ENCODE measurements at regions not wholly inside any gene's neighbourhood (a gene's known extent, or its start where the extent isn't known, plus 50 kb on each side); places are given as distances from the start of the nearest gene placed in this dataset.

- DNase-seq, result no peak
- Histone ChIP-seq H3K4me3 (no peak overlapping the region), H3K4me1 (peaks cover under 1% of the 10 kb centered on the region), H3K36me3 (no peaks in the 10 kb centered on the region), H3K27ac (replicated peaks) (no peak overlapping the region), H3K27me3 (ENCODE audit: low read depth) (no peaks in the 10 kb centered on the region), H3K9me3 (replicated peaks) (no peaks in the 10 kb centered on the region)
- TF ChIP-seq CTCF (IDR thresholded peaks at IDR 0.05; ENCODE audit: borderline replicate concordance), result no peak
- intact Hi-C loops (cut with micrococcal nuclease), result no loop called here
Measured at GRCh38 chr10:88125766-88126165, 262.3 kb downstream of the PTEN start.

GRCh38 chr10:88126699-88127098 lies 263.3 kb downstream of the PTEN start:
- no peak overlapping the region for H3K4me3 ChIP-seq
- H3K4me1 ChIP-seq, result peaks cover 4% of the 10 kb centered on the region

GRCh38 chr10:88127269-88127668 lies 263.8 kb downstream of the PTEN start:
- Histone ChIP-seq H3K27ac (replicated peaks) (no peak overlapping the region), H3K36me3 (no peaks in the 10 kb centered on the region), H3K4me3 (no peak overlapping the region), H3K9me3 (replicated peaks) (no peaks in the 10 kb centered on the region), H3K4me1 (peaks cover 8% of the 10 kb centered on the region), H3K27me3 (ENCODE audit: low read depth) (no peaks in the 10 kb centered on the region)
- no peak for TF ChIP-seq CTCF (IDR thresholded peaks at IDR 0.05; ENCODE audit: borderline replicate concordance)
- DNase-seq, result no peak
- intact Hi-C loops (cut with micrococcal nuclease), result no loop called here

More at GRCh38 chr10:88126699-88127098, 263.3 kb downstream of the PTEN start:
- intact Hi-C loops (cut with micrococcal nuclease), result no loop called here
- no peaks in the 10 kb centered on the region for H3K9me3 ChIP-seq (replicated peaks)
- DNase-seq, result no peak
- no peaks in the 10 kb centered on the region for H3K36me3 ChIP-seq
- no peak overlapping the region for H3K27ac ChIP-seq (replicated peaks)
- H3K27me3 ChIP-seq (ENCODE audit: low read depth), result no peaks in the 10 kb centered on the region
- TF ChIP-seq CTCF (IDR thresholded peaks at IDR 0.05; ENCODE audit: borderline replicate concordance), result no peak

- H3K9me3 ChIP-seq (replicated peaks), result no peaks in the 10 kb centered on the region
- DNase-seq, result no peak
- H3K27me3 ChIP-seq (ENCODE audit: low read depth), result no peaks in the 10 kb centered on the region
- no peak overlapping the region for H3K4me3 ChIP-seq
- no peaks in the 10 kb centered on the region for H3K36me3 ChIP-seq
- H3K4me1 ChIP-seq, result peaks cover 8% of the 10 kb centered on the region
- intact Hi-C loops (cut with micrococcal nuclease), result no loop called here
- no peak for TF ChIP-seq CTCF (IDR thresholded peaks at IDR 0.05; ENCODE audit: borderline replicate concordance)
- no peak overlapping the region for H3K27ac ChIP-seq (replicated peaks)
Measured at GRCh38 chr10:88127766-88128165, 264.3 kb downstream of the PTEN start.

GRCh38 chr10:88129013-88129412 lies 265.6 kb downstream of the PTEN start:
- Histone ChIP-seq H3K4me3 (no peak overlapping the region), H3K9me3 (replicated peaks) (no peaks in the 10 kb centered on the region), H3K27ac (replicated peaks) (no peak overlapping the region), H3K4me1 (peaks cover 8% of the 10 kb centered on the region), H3K36me3 (no peaks in the 10 kb centered on the region), H3K27me3 (ENCODE audit: low read depth) (no peaks in the 10 kb centered on the region)
- intact Hi-C loops (cut with micrococcal nuclease), result no loop called here
- DNase-seq, result no peak
- TF ChIP-seq CTCF (IDR thresholded peaks at IDR 0.05; ENCODE audit: borderline replicate concordance), result no peak

- H3K4me3 ChIP-seq, result no peak overlapping the region
- H3K4me1 ChIP-seq, result peaks cover 8% of the 10 kb centered on the region
- H3K27ac ChIP-seq (replicated peaks), result no peak overlapping the region
- no peak for TF ChIP-seq CTCF (IDR thresholded peaks at IDR 0.05; ENCODE audit: borderline replicate concordance)
- intact Hi-C loops (cut with micrococcal nuclease), result no loop called here
- H3K36me3 ChIP-seq, result no peaks in the 10 kb centered on the region
- no peak for DNase-seq
- no peaks in the 10 kb centered on the region for H3K9me3 ChIP-seq (replicated peaks)
- H3K27me3 ChIP-seq (ENCODE audit: low read depth), result no peaks in the 10 kb centered on the region
Measured at GRCh38 chr10:88130912-88131311, 267.5 kb downstream of the PTEN start.
